Activated T-cell treated with anti-CD3 and anti-CD28 coated beads, Interleukin-2, amount 50 U/mL, for 24 hours (primary cell): ENCODE measurements at regions not wholly inside any gene's neighbourhood (a gene's known extent, or its start where the extent isn't known, plus 50 kb on each side); places are given as distances from the start of the nearest gene placed in this dataset.
"Not testable (repeated sequence)": the region's sequence is repeated elsewhere in the genome, so short reads cannot be mapped to it uniquely, and the experiment has no call there.

Experiments used
- DNase-seq: peaks from one replicate; pipeline ENCODE4 v3.0.0-alpha.2; 2020
- H3K27ac Mint-ChIP-seq: 2 replicates; pipeline ENCODE4 v1.8.0; 2020; ENCODE audit warnings: mild to moderate bottlenecking, mixed read lengths
- H3K27me3 Mint-ChIP-seq: 2 replicates; pipeline ENCODE4 v1.8.0; 2020; ENCODE audit warnings: mixed read lengths
- H3K36me3 Mint-ChIP-seq: 2 replicates; pipeline ENCODE4 v1.8.0; 2020; ENCODE audit warnings: low read depth, mixed read lengths
- H3K4me1 Mint-ChIP-seq: 2 replicates; pipeline ENCODE4 v1.8.0; 2020; ENCODE audit warnings: low read depth, mixed read lengths
- H3K4me3 Mint-ChIP-seq: 2 replicates; pipeline ENCODE4 v1.8.0; 2020; ENCODE audit warnings: mild to moderate bottlenecking, moderate library complexity, mixed read lengths
- H3K9me3 Mint-ChIP-seq: 2 replicates; pipeline ENCODE4 v1.8.0; 2020; ENCODE audit warnings: mixed read lengths

- H3K4me1 Mint-ChIP-seq, result no peaks in the 10 kb centered on the region
- H3K4me3 Mint-ChIP-seq, result no peak overlapping the region
- DNase-seq, result no peak
- H3K9me3 Mint-ChIP-seq, result peaks cover 21% of the 10 kb centered on the region
- no peak overlapping the region for H3K27ac Mint-ChIP-seq
- no peaks in the 10 kb centered on the region for H3K36me3 Mint-ChIP-seq
- no peaks in the 10 kb centered on the region for H3K27me3 Mint-ChIP-seq
Observed at GRCh38 chr16:59975953-59976352, 1241.8 kb upstream of the GOT2 start.

- no peaks in the 10 kb centered on the region for H3K4me1 Mint-ChIP-seq
- H3K36me3 Mint-ChIP-seq, result no peaks in the 10 kb centered on the region
- H3K27ac Mint-ChIP-seq, result no peak overlapping the region
- no peak for DNase-seq
- H3K9me3 Mint-ChIP-seq, result peaks cover 21% of the 10 kb centered on the region
- no peaks in the 10 kb centered on the region for H3K27me3 Mint-ChIP-seq
- H3K4me3 Mint-ChIP-seq, result no peak overlapping the region
Observed at GRCh38 chr16:59973966-59974365, 1239.8 kb upstream of the GOT2 start.

GRCh38 chr16:59971264-59971663 is 1237.1 kb upstream of the GOT2 start:
- H3K36me3 Mint-ChIP-seq, result no peaks in the 10 kb centered on the region
- no peak overlapping the region for H3K4me3 Mint-ChIP-seq
- no peaks in the 10 kb centered on the region for H3K27me3 Mint-ChIP-seq
- DNase-seq, result no peak
- H3K4me1 Mint-ChIP-seq, result no peaks in the 10 kb centered on the region
- no peak overlapping the region for H3K27ac Mint-ChIP-seq
- peaks cover 18% of the 10 kb centered on the region for H3K9me3 Mint-ChIP-seq

GRCh38 chr16:59964232-59964924 is 1230.3 kb upstream of the GOT2 start:
- DNase-seq, result no peak
- no peaks in the 10 kb centered on the region for H3K27me3 Mint-ChIP-seq
- no peaks in the 10 kb centered on the region for H3K4me1 Mint-ChIP-seq
- no peak overlapping the region for H3K27ac Mint-ChIP-seq
- H3K36me3 Mint-ChIP-seq, result no peaks in the 10 kb centered on the region
- peaks cover 14% of the 10 kb centered on the region for H3K9me3 Mint-ChIP-seq
- H3K4me3 Mint-ChIP-seq, result no peak overlapping the region

- H3K27me3 Mint-ChIP-seq, result no peaks in the 10 kb centered on the region
- no peak overlapping the region for H3K27ac Mint-ChIP-seq
- H3K9me3 Mint-ChIP-seq, result peaks cover 19% of the 10 kb centered on the region
- no peak overlapping the region for H3K4me3 Mint-ChIP-seq
- H3K4me1 Mint-ChIP-seq, result no peaks in the 10 kb centered on the region
- DNase-seq, result no peak
- no peaks in the 10 kb centered on the region for H3K36me3 Mint-ChIP-seq
Observed at GRCh38 chr16:59959311-59959710, 1225.2 kb upstream of the GOT2 start.

GRCh38 chr16:59950431-59950830 is 1216.3 kb upstream of the GOT2 start:
- H3K9me3 Mint-ChIP-seq, result peaks cover 17% of the 10 kb centered on the region
- no peak overlapping the region for H3K4me3 Mint-ChIP-seq
- no peaks in the 10 kb centered on the region for H3K27me3 Mint-ChIP-seq
- no peaks in the 10 kb centered on the region for H3K36me3 Mint-ChIP-seq
- DNase-seq, result no peak
- no peak overlapping the region for H3K27ac Mint-ChIP-seq
- no peaks in the 10 kb centered on the region for H3K4me1 Mint-ChIP-seq

- H3K9me3 Mint-ChIP-seq, result peaks cover 20% of the 10 kb centered on the region
Observed at GRCh38 chr16:59944041-59944440, 1209.9 kb upstream of the GOT2 start.

GRCh38 chr16:59941594-59941993 is 1207.5 kb upstream of the GOT2 start:
- Mint-ChIP-seq H3K27me3 (no peaks in the 10 kb centered on the region), H3K4me1 (no peaks in the 10 kb centered on the region), H3K9me3 (peaks cover 23% of the 10 kb centered on the region), H3K27ac (no peak overlapping the region), H3K4me3 (no peak overlapping the region), H3K36me3 (no peaks in the 10 kb centered on the region)
- DNase-seq, result no peak

More at GRCh38 chr16:59944041-59944440, 1209.9 kb upstream of the GOT2 start:
- H3K27ac Mint-ChIP-seq, H3K4me3 Mint-ChIP-seq, DNase-seq, H3K27me3 Mint-ChIP-seq, H3K4me1 Mint-ChIP-seq, H3K36me3 Mint-ChIP-seq: not testable (repeated sequence)

GRCh38 chr16:59920054-59920453 is 1185.9 kb upstream of the GOT2 start:
- no peak overlapping the region for H3K4me3 Mint-ChIP-seq
- H3K27me3 Mint-ChIP-seq, result no peaks in the 10 kb centered on the region
- no peak for DNase-seq
- H3K4me1 Mint-ChIP-seq, result no peaks in the 10 kb centered on the region
- no peak overlapping the region for H3K27ac Mint-ChIP-seq
- no peaks in the 10 kb centered on the region for H3K36me3 Mint-ChIP-seq
- H3K9me3 Mint-ChIP-seq, result peaks cover 24% of the 10 kb centered on the region

GRCh38 chr16:59913666-59914065 is 1179.5 kb upstream of the GOT2 start:
- H3K4me1 Mint-ChIP-seq, result no peaks in the 10 kb centered on the region
- DNase-seq, result no peak

GRCh38 chr16:59909262-59909661 is 1175.1 kb upstream of the GOT2 start:
- Mint-ChIP-seq H3K27me3 (no peaks in the 10 kb centered on the region), H3K4me1 (no peaks in the 10 kb centered on the region), H3K9me3 (peaks cover 13% of the 10 kb centered on the region), H3K36me3 (no peaks in the 10 kb centered on the region), H3K27ac (no peak overlapping the region), H3K4me3 (no peak overlapping the region)
- DNase-seq, result no peak

More at GRCh38 chr16:59913666-59914065, 1179.5 kb upstream of the GOT2 start:
- Mint-ChIP-seq H3K27ac (no peak overlapping the region), H3K36me3 (no peaks in the 10 kb centered on the region), H3K9me3 (peaks cover 19% of the 10 kb centered on the region), H3K27me3 (no peaks in the 10 kb centered on the region), H3K4me3 (no peak overlapping the region)

GRCh38 chr16:59907611-59908010 is 1173.5 kb upstream of the GOT2 start:
- H3K27me3 Mint-ChIP-seq, result no peaks in the 10 kb centered on the region
- DNase-seq, result no peak
- no peak overlapping the region for H3K27ac Mint-ChIP-seq
- no peaks in the 10 kb centered on the region for H3K36me3 Mint-ChIP-seq
- H3K4me3 Mint-ChIP-seq, result no peak overlapping the region
- H3K4me1 Mint-ChIP-seq, result no peaks in the 10 kb centered on the region
- H3K9me3 Mint-ChIP-seq, result peaks cover 17% of the 10 kb centered on the region

- Mint-ChIP-seq H3K4me3 (no peak overlapping the region), H3K27me3 (no peaks in the 10 kb centered on the region), H3K4me1 (no peaks in the 10 kb centered on the region), H3K36me3 (no peaks in the 10 kb centered on the region), H3K9me3 (peaks cover 13% of the 10 kb centered on the region), H3K27ac (no peak overlapping the region)
- DNase-seq, result no peak
Observed at GRCh38 chr16:59905606-59906005, 1171.5 kb upstream of the GOT2 start.

GRCh38 chr16:59905131-59905530 is 1171.0 kb upstream of the GOT2 start:
- Mint-ChIP-seq H3K27me3 (no peaks in the 10 kb centered on the region), H3K9me3 (peaks cover 10% of the 10 kb centered on the region), H3K36me3 (no peaks in the 10 kb centered on the region), H3K4me3 (no peak overlapping the region), H3K27ac (no peak overlapping the region), H3K4me1 (no peaks in the 10 kb centered on the region)
- no peak for DNase-seq

GRCh38 chr16:59899940-59900339 is 1165.8 kb upstream of the GOT2 start:
- H3K27ac Mint-ChIP-seq, result no peak overlapping the region
- DNase-seq, result no peak
- no peak overlapping the region for H3K4me3 Mint-ChIP-seq

GRCh38 chr16:59892376-59892775 is 1158.3 kb upstream of the GOT2 start:
- H3K4me3 Mint-ChIP-seq, result no peak overlapping the region
- H3K36me3 Mint-ChIP-seq, result no peaks in the 10 kb centered on the region
- peaks cover 36% of the 10 kb centered on the region for H3K9me3 Mint-ChIP-seq
- H3K27ac Mint-ChIP-seq, result no peak overlapping the region
- no peak for DNase-seq
- no peaks in the 10 kb centered on the region for H3K27me3 Mint-ChIP-seq
- H3K4me1 Mint-ChIP-seq, result no peaks in the 10 kb centered on the region

More at GRCh38 chr16:59899940-59900339, 1165.8 kb upstream of the GOT2 start:
- H3K27me3 Mint-ChIP-seq, result no peaks in the 10 kb centered on the region
- H3K4me1 Mint-ChIP-seq, result no peaks in the 10 kb centered on the region
- no peaks in the 10 kb centered on the region for H3K36me3 Mint-ChIP-seq
- H3K9me3 Mint-ChIP-seq, result peaks cover 18% of the 10 kb centered on the region
